ENCODE measurements at regions not wholly inside any gene's neighbourhood (a gene's known extent, or its start where the extent isn't known, plus 50 kb on each side); places are given as distances from the start of the nearest gene placed in this dataset.
A peak's percentile ranks its signal among the peaks of the same experiment; 100 is the strongest.

DNA sequence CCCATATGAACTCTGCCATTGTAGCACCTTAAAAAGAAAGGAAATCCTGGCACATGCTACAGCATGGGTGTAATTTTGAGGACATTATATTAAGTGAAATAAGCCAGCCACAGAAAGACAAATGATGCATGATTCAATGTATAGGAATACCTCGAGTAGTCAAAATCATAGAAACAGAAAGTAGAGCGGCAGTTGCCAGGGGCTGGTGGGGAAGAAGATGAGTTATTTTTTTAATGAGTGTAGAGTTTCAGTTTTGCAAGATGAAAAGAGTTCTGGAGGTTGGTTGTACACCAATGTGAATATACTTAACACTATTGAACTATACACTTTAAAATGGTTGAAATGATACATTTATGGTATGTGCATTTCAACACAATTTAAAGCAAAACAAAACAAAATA, 133.0 kb downstream of the ZDHHC21 start:
- no peaks in the 10 kb centered on the region for H3K36me3 ChIP-seq
- DNase-seq (no peak), ATAC-seq (ENCODE audit: low FRiP score in 2 of 2) (no peak)
- 86 to 90% methylated on average over 2 of the region's 2 CpGs for WGBS, 2 donors
- H3K27me3 ChIP-seq: no peaks in the 10 kb centered on the region
- H3K4me1 ChIP-seq: no peaks in the 10 kb centered on the region
- no peak overlapping the region for H3K4me3 ChIP-seq
- H3K27ac ChIP-seq: no peak overlapping the region
- no peaks in the 10 kb centered on the region for H3K9me3 ChIP-seq
- TF ChIP-seq, protein P1, sequence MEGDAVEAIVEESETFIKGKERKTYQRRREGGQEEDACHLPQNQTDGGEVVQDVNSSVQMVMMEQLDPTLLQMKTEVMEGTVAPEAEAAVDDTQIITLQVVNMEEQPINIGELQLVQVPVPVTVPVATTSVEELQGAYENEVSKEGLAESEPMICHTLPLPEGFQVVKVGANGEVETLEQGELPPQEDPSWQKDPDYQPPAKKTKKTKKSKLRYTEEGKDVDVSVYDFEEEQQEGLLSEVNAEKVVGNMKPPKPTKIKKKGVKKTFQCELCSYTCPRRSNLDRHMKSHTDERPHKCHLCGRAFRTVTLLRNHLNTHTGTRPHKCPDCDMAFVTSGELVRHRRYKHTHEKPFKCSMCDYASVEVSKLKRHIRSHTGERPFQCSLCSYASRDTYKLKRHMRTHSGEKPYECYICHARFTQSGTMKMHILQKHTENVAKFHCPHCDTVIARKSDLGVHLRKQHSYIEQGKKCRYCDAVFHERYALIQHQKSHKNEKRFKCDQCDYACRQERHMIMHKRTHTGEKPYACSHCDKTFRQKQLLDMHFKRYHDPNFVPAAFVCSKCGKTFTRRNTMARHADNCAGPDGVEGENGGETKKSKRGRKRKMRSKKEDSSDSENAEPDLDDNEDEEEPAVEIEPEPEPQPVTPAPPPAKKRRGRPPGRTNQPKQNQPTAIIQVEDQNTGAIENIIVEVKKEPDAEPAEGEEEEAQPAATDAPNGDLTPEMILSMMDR (IDR thresholded peaks at IDR 0.05): no peak
- TF ChIP-seq EP300 (IDR thresholded peaks at IDR 0.05) (no peak), POLR2A (IDR thresholded peaks at IDR 0.05) (no peak), POLR2AphosphoS5 (IDR thresholded peaks at IDR 0.05) (no peak)

DNA sequence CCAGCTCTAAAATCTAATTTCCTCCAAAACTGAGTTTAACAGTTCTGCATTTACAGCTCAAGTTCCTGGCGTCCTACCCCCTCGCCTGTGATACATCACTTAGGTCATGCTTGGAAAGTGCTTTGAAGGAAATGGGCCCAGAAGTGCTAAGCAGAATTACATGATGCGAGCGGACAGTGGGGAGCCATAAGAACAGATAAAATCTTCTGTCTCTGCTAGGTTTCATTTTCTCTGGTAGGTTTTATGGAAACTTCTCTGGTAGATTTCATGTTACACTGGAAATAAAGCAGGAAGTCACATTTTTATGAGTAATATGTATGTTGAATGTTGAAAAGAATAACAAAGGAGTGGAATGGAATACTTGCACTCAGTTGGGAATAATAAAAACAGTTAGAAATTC, 138.3 kb downstream of the ZDHHC21 start:
- DNase-seq (no peak), ATAC-seq (ENCODE audit: low FRiP score in 2 of 2) (peak in 1 of 2 donors; percentile 46)
- Histone ChIP-seq H3K27me3 (no peaks in the 10 kb centered on the region), H3K4me1 (no peaks in the 10 kb centered on the region), H3K36me3 (no peaks in the 10 kb centered on the region), H3K9me3 (no peaks in the 10 kb centered on the region), H3K4me3 (no peak overlapping the region), H3K27ac (no peak overlapping the region)
- TF ChIP-seq EP300 (IDR thresholded peaks at IDR 0.05) (no peak), POLR2AphosphoS5 (IDR thresholded peaks at IDR 0.05) (no peak), POLR2A (IDR thresholded peaks at IDR 0.05) (no peak)
- TF ChIP-seq, protein P1 (IDR thresholded peaks at IDR 0.05): no peak
- WGBS, 2 donors: 86% methylated on average over 4 of the region's 4 CpGs

DNA sequence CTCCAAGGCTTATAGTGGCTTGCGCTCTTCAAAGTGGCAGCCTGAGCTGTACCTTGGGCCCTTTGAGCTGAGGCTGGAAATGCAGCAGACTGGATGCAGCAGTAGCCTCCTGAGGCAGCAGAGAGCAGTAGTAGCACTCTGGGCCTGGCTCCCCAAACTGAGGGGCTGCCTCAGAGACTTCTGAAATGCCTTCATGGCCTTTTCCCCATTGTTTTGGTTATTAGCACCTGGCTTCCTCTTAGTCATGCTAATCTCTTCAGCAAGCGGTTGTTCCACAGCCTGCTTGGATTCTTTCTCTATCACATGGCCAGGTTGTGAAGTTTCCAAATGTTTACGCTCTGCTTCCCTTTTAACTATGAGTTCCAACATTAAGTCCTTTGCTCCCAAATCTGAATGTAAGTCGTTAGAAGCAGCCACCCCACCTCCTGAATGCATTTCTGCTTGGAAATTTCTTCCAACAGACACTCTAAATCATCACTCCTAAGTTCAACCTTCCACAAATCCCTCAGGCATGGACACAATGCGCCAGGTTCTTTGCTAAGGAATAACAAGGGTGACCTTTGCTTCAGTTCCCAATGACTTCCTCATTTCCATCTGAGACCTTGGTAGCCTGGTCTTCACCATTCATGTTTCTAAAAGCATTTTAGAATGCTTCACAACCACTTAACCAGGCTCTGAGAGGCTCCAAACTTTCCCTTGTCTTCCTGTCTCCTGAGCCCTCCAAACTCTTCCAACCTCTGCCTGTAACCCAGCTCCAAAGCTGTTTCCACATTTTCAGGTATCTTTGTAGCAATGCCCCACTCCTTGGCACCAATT, 145.8 kb downstream of the ZDHHC21 start:
- ATAC-seq (ENCODE audit: low FRiP score in 2 of 2) (no peak), DNase-seq (no peak)
- H3K9me3 ChIP-seq: no peaks in the 10 kb centered on the region
- no peaks in the 10 kb centered on the region for H3K4me1 ChIP-seq
- no peak for TF ChIP-seq POLR2AphosphoS5 (IDR thresholded peaks at IDR 0.05)
- TF ChIP-seq POLR2A (IDR thresholded peaks at IDR 0.05): no peak
- TF ChIP-seq EP300 (IDR thresholded peaks at IDR 0.05): no peak
- H3K4me3 ChIP-seq: no peak overlapping the region
- H3K36me3 ChIP-seq: no peaks in the 10 kb centered on the region
- H3K27me3 ChIP-seq: no peaks in the 10 kb centered on the region
- no peak overlapping the region for H3K27ac ChIP-seq
- WGBS, 2 donors: 76 to 80% methylated on average over 5 of the region's 5 CpGs

DNA sequence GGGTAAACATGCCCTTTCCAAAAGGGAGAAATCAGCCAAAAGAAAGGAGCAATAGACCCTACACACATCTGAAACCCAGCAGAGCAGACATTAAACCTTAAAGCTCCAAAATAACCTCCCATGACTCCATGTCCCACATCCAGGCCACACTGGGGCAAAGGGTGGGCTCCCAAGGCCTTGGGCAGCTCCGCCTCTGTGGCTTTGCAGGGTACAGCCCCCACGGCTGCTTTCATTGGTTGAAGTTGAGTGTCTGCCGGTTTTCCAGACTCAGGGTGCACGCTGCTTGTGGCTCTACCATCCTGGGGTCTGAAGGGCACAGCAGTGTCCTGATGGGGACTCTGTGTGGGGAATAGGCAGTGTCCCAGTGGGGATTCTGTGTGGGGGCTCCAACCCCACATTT, 146.5 kb downstream of the ZDHHC21 start:
- 88 to 90% methylated on average over 2 to 4 of the region's 4 CpGs for WGBS, 2 donors
- Histone ChIP-seq H3K36me3 (no peaks in the 10 kb centered on the region), H3K27me3 (no peaks in the 10 kb centered on the region), H3K27ac (no peak overlapping the region), H3K4me3 (no peak overlapping the region), H3K9me3 (no peaks in the 10 kb centered on the region), H3K4me1 (no peaks in the 10 kb centered on the region)
- TF ChIP-seq POLR2AphosphoS5 (IDR thresholded peaks at IDR 0.05): no peak
- TF ChIP-seq POLR2A (IDR thresholded peaks at IDR 0.05): no peak
- no peak for TF ChIP-seq EP300 (IDR thresholded peaks at IDR 0.05)
- TF ChIP-seq, protein P1 (IDR thresholded peaks at IDR 0.05): no peak
- DNase-seq (peak in 1 of 2 donors; percentile 30), ATAC-seq (ENCODE audit: low FRiP score in 2 of 2) (no peak)

DNA sequence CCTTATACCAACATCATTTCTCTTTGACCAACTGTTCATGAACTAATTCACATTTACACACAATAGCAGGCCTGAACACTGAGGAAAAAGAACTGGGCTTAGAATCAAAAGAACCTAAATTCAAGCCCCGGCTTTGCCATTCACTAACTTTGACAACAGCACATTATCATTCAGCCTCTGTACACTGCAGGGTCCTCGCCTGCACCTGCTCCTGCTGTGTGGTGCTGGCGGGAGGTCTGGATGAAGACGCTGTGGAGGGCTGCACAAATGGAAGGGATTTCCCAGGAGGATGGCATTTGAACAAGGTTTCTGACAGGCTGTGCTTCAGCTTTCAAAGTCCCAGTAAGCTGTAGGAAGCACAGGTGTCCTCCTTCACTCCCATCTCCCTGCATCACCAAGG, 151.2 kb downstream of the ZDHHC21 start:
- Histone ChIP-seq H3K27me3 (no peaks in the 10 kb centered on the region), H3K27ac (no peak overlapping the region), H3K4me1 (no peaks in the 10 kb centered on the region), H3K9me3 (no peaks in the 10 kb centered on the region), H3K4me3 (no peak overlapping the region), H3K36me3 (no peaks in the 10 kb centered on the region)
- ATAC-seq (ENCODE audit: low FRiP score in 2 of 2): no peak
- TF ChIP-seq EP300 (IDR thresholded peaks at IDR 0.05) (no peak), POLR2A (IDR thresholded peaks at IDR 0.05) (no peak), POLR2AphosphoS5 (IDR thresholded peaks at IDR 0.05) (no peak)
- TF ChIP-seq, protein P1 (IDR thresholded peaks at IDR 0.05): no peak
- WGBS, 2 donors: 87 to 95% methylated on average over 4 of the region's 4 CpGs
- DNase-seq: no peak
